GM23338 (cell line): ENCODE measurements at regions not wholly inside any gene's neighbourhood (a gene's known extent, or its start where the extent isn't known, plus 50 kb on each side); places are given as distances from the start of the nearest gene placed in this dataset.

Experiments
- ATAC-seq: fragments of 200-7000 bp; cut with Tn5 transposase; 3 replicates; pipeline ENCODE4 v1.9.1; 2020
- DNase-seq: peaks from one replicate; pipeline ENCODE4 v3.0.0-alpha.2; 2015; ENCODE audit warnings: low spot score
- H2AFZ ChIP-seq: fragments of 200-600 bp; sonication (generic); 2 replicates; pipeline ENCODE4 v1.8.0; 2016; ENCODE audit warnings: antibody characterized with exemption, mild to moderate bottlenecking, moderate library complexity
- H3F3A ChIP-seq: fragments of 200-600 bp; sonication (generic); replicated peaks from 2 replicates; pipeline ENCODE4 v1.8.0; 2017; ENCODE audit warnings: antibody characterized with exemption, mixed run types, low read depth
- H3K27ac ChIP-seq: fragments of 200-600 bp; sonication (generic); 2 replicates; pipeline ENCODE4 v1.6.1; 2016; ENCODE audit warnings: low read depth
- H3K27me3 ChIP-seq: fragments of 200-600 bp; sonication (generic); 2 replicates; pipeline ENCODE4 v1.8.0; 2016; ENCODE audit warnings: mild to moderate bottlenecking, mixed run types, moderate library complexity; ENCODE audit not compliant: insufficient read depth
- H3K36me3 ChIP-seq: fragments of 200-600 bp; sonication (generic); 2 replicates; pipeline ENCODE4 v1.8.0; 2016; ENCODE audit warnings: mild to moderate bottlenecking; ENCODE audit not compliant: insufficient read depth
- H3K4me1 ChIP-seq: fragments of 200-600 bp; sonication (generic); 2 replicates; pipeline ENCODE4 v1.8.0; 2016; ENCODE audit warnings: mild to moderate bottlenecking, moderate library complexity; ENCODE audit not compliant: insufficient read depth
- H3K4me2 ChIP-seq: fragments of 200-600 bp; sonication (generic); 2 replicates; pipeline ENCODE4 v1.7.1; 2017; ENCODE audit warnings: mixed run types
- H3K4me3 ChIP-seq: fragments of 200-600 bp; sonication (generic); 2 replicates; pipeline ENCODE4 v1.6.1; 2016; ENCODE audit warnings: mixed run types
- H3K79me2 ChIP-seq: fragments of 200-600 bp; sonication (generic); replicated peaks from 2 replicates; pipeline ENCODE4 v1.8.0; 2017; ENCODE audit warnings: mild to moderate bottlenecking; ENCODE audit not compliant: insufficient read depth
- H3K9me2 ChIP-seq: fragments of 200-600 bp; sonication (generic); 2 replicates; pipeline ENCODE4 v1.8.0; 2017; ENCODE audit not compliant: insufficient read depth
- H4K20me1 ChIP-seq: fragments of 200-600 bp; sonication (generic); replicated peaks from 2 replicates; pipeline ENCODE4 v1.8.0; 2017; ENCODE audit warnings: mild to moderate bottlenecking; ENCODE audit not compliant: insufficient read depth
- H3K27ac Mint-ChIP-seq: 2 replicates; pipeline ENCODE4 v1.8.0; 2020; ENCODE audit warnings: inconsistent platforms, mild to moderate bottlenecking, moderate library complexity, mixed read lengths
- H3K27me3 Mint-ChIP-seq: 3 replicates; pipeline ENCODE4 v1.8.0; 2022; ENCODE audit warnings: low read depth, mild to moderate bottlenecking, moderate library complexity, mixed read lengths, inconsistent platforms; ENCODE audit not compliant: insufficient read depth, poor library complexity
- H3K36me3 Mint-ChIP-seq: 3 replicates; pipeline ENCODE4 v1.8.0; 2021; ENCODE audit warnings: low read depth, mild to moderate bottlenecking, inconsistent platforms, moderate library complexity, mixed read lengths
- H3K4me1 Mint-ChIP-seq: 3 replicates; pipeline ENCODE4 v1.8.0; 2020; ENCODE audit warnings: mild to moderate bottlenecking, inconsistent platforms, mixed read lengths
- H3K4me3 Mint-ChIP-seq: 3 replicates; pipeline ENCODE4 v1.8.0; 2021; ENCODE audit warnings: moderate library complexity, mild to moderate bottlenecking, inconsistent platforms, mixed read lengths
- H3K9me3 Mint-ChIP-seq: 3 replicates; pipeline ENCODE4 v1.8.0; 2020; ENCODE audit warnings: moderate library complexity, mild to moderate bottlenecking, inconsistent platforms, mixed read lengths
- CREB1 ChIP-seq: fragments of 250-450 bp; sonication (Bioruptor Pico); IDR thresholded peaks from 2 replicates; pipeline ENCODE4 v1.5.0; 2020; ENCODE audit warnings: low read depth, mild to moderate bottlenecking, moderate library complexity
- CTCF ChIP-seq, 2 experiments: fragments of 200-600 bp in 1 of 2; sonication (generic) in 1 of 2; conservative IDR thresholded peaks; 2 replicates each; pipeline versions ENCODE4 v1.5.1 to v1.6.1; 2016 to 2017; ENCODE audit warnings: antibody characterized with exemption in 2 of 2, low read depth in 2 of 2, mild to moderate bottlenecking in 2 of 2, moderate library complexity in 1 of 2
- ETS1 ChIP-seq: IDR thresholded peaks from 2 replicates; pipeline ENCODE4 v1.6.1; 2016; ENCODE audit warnings: antibody characterized with exemption
- EZH2 ChIP-seq: fragments of 200-600 bp; sonication (generic); IDR thresholded peaks from one replicate; pipeline ENCODE4 v1.8.0; 2017; ENCODE audit warnings: antibody characterized with exemption, mild to moderate bottlenecking, low read depth; ENCODE audit not compliant: unreplicated experiment
- EZH2phosphoT487 ChIP-seq: fragments of 200-600 bp; sonication (generic); IDR thresholded peaks from one replicate; pipeline ENCODE4 v1.8.1; 2018; ENCODE audit warnings: antibody characterized with exemption; ENCODE audit not compliant: unreplicated experiment
- JUNB ChIP-seq: IDR thresholded peaks from one replicate; pipeline ENCODE4 v1.6.1; 2016; ENCODE audit warnings: antibody characterized with exemption; ENCODE audit not compliant: unreplicated experiment
- NANOG ChIP-seq: IDR thresholded peaks from 2 replicates; pipeline ENCODE4 v1.6.1; 2016; ENCODE audit warnings: antibody characterized with exemption, borderline replicate concordance
- POLR2AphosphoS5 ChIP-seq: IDR thresholded peaks from 2 replicates; pipeline ENCODE4 v1.6.1; 2016; ENCODE audit warnings: antibody characterized with exemption, low read depth
- STAT1 ChIP-seq: IDR thresholded peaks from one replicate; pipeline ENCODE4 v1.6.1; 2016; ENCODE audit warnings: antibody characterized with exemption; ENCODE audit not compliant: unreplicated experiment
- ZNF114 ChIP-seq: fragments of 250-450 bp; sonication (Bioruptor Pico); IDR thresholded peaks from 2 replicates; pipeline ENCODE4 v1.5.0; 2020; ENCODE audit warnings: mild to moderate bottlenecking, moderate library complexity
- TF ChIP-seq, protein P1 (sequence below): IDR thresholded peaks from one replicate; pipeline ENCODE4 v1.6.1; 2018; ENCODE audit warnings: antibody characterized with exemption; ENCODE audit not compliant: unreplicated experiment

DNA sequence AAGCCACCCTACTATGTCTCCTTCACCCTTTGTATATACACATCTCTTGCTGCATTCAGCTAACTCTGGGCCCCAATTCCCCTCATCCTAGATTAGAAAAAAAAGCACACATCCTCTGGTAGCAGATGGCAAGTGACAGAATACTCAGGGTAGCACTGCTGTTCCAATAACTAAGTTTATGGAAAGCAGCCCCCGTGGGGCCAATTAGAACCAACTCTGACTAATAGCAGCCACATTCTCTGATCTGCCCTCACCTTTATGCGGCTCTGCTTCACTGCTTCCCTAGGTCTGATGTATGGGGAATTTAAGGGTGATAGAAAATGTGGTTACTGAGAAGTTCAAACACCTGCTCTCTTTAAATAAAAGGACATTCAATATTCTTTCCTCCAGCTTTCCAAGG is 74.9 kb upstream of the SETMAR start (continued):
- TF ChIP-seq, protein P1, sequence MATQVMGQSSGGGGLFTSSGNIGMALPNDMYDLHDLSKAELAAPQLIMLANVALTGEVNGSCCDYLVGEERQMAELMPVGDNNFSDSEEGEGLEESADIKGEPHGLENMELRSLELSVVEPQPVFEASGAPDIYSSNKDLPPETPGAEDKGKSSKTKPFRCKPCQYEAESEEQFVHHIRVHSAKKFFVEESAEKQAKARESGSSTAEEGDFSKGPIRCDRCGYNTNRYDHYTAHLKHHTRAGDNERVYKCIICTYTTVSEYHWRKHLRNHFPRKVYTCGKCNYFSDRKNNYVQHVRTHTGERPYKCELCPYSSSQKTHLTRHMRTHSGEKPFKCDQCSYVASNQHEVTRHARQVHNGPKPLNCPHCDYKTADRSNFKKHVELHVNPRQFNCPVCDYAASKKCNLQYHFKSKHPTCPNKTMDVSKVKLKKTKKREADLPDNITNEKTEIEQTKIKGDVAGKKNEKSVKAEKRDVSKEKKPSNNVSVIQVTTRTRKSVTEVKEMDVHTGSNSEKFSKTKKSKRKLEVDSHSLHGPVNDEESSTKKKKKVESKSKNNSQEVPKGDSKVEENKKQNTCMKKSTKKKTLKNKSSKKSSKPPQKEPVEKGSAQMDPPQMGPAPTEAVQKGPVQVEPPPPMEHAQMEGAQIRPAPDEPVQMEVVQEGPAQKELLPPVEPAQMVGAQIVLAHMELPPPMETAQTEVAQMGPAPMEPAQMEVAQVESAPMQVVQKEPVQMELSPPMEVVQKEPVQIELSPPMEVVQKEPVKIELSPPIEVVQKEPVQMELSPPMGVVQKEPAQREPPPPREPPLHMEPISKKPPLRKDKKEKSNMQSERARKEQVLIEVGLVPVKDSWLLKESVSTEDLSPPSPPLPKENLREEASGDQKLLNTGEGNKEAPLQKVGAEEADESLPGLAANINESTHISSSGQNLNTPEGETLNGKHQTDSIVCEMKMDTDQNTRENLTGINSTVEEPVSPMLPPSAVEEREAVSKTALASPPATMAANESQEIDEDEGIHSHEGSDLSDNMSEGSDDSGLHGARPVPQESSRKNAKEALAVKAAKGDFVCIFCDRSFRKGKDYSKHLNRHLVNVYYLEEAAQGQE = no peak
- TF ChIP-seq CTCF (conservative IDR thresholded peaks at IDR 0.05; ENCODE audit: low read depth in 2 of 2) = no peak
- no peak for TF ChIP-seq NANOG
- TF ChIP-seq ZNF114 (CRISPR knock-in tag) = no peak
- TF ChIP-seq EZH2phosphoT487 = no peak
- TF ChIP-seq POLR2AphosphoS5 = no peak
- TF ChIP-seq ETS1 = no peak
- TF ChIP-seq CREB1 (CRISPR knock-in tag) = no peak
- TF ChIP-seq JUNB = no peak

GRCh38 chr3:4231041-4231440 is 72.1 kb upstream of the SETMAR start:
- no peak for ATAC-seq
- TF ChIP-seq EZH2 = no peak
- TF ChIP-seq EZH2phosphoT487 = no peak
- no peak for TF ChIP-seq CREB1 (CRISPR knock-in tag)
- no peak for TF ChIP-seq CTCF (conservative IDR thresholded peaks at IDR 0.05; ENCODE audit: low read depth in 2 of 2)
- no peak for TF ChIP-seq STAT1

More at GRCh38 chr3:4231041-4231440, 72.1 kb upstream of the SETMAR start:
- no peaks in the 10 kb centered on the region for H3F3A ChIP-seq
- peaks cover 9% of the 10 kb centered on the region for H3K4me1 ChIP-seq
- Mint-ChIP-seq H3K9me3 (peaks cover 55% of the 10 kb centered on the region), H3K4me3 (no peak overlapping the region), H3K36me3 (no peaks in the 10 kb centered on the region), H3K4me1 (peaks cover 24% of the 10 kb centered on the region), H3K27ac (no peak overlapping the region), H3K27me3 (peaks cover 3% of the 10 kb centered on the region)
- no peak overlapping the region for H2AFZ ChIP-seq
- no peak overlapping the region for H3K27ac ChIP-seq
- H3K36me3 ChIP-seq = no peaks in the 10 kb centered on the region
- no peaks in the 10 kb centered on the region for H3K9me2 ChIP-seq
- no peak overlapping the region for H3K4me3 ChIP-seq
- no peak for DNase-seq
- H4K20me1 ChIP-seq = no peaks in the 10 kb centered on the region
- no peaks in the 10 kb centered on the region for H3K79me2 ChIP-seq
- H3K27me3 ChIP-seq = peaks cover 50% of the 10 kb centered on the region
- H3K4me2 ChIP-seq = no peak overlapping the region
